GM19043 (cell line): ENCODE measurements at regions not wholly inside any gene's neighbourhood (a gene's known extent, or its start where the extent isn't known, plus 50 kb on each side); places are given as distances from the start of the nearest gene placed in this dataset.

Source experiments
- ATAC-seq: cut with Tn5 transposase; IDR thresholded peaks from one replicate; pipeline ENCODE4 v1.9.1; 2021; ENCODE audit warnings: low read depth; ENCODE audit not compliant: unreplicated experiment

DNA sequence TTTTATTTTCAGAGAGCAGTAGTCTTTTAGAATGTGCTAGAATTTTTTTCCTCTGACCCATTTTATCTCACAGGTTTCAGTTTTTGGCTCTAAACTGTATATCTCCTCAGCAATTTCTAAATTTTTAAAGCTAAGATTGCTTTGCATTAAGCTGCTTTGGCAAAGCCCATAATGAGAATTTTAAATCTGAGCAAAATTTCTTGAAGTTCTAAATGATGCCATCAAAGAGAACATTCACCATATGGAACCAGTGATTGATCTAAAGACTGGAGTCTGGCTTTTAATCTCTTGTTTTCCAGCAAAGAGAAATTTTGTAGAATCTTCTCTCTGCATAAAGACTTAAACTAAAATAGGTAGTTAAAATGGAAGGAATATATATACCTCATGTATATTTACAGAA, 313.6 kb downstream of the TBC1D32 start:
- ATAC-seq = no peak

DNA sequence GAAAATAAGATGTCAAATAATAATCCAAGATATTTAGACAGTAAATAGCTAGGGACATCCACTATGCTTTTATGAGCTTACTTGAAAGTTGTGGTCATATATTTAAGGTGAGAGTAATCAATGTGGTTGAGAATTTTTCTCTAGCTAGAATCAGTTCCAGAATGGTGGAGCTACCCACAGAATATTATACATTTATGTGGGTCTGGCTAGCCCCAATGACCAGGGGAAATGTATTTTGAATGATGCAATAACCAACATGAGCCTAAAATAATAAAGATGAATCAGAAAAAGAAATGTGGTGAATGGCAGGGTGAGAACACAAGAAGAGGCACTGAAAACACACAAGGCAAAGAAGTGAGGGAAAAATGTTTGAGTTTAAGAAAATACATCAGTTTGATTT, 325.7 kb downstream of the TBC1D32 start:
- ATAC-seq = no peak

DNA sequence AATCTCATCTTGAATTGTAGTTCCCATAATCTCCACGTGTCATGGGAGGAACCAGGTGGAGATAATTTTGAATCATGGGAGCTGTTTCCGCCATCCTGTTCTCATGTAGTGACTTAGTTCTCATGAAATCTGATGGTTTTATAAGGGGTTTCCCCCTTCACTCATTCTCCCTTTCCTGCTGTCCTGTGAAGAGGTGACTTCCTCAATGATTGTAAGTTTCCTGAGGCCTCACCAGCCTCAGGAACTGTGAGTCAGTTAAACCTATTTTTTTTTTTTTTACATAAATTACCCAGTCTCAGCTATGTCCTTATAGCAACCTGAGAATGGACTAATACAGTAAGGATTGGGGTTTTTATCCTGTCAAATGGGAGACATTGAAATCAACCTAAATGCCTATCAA, 328.3 kb downstream of the TBC1D32 start:
- no peak for ATAC-seq

DNA sequence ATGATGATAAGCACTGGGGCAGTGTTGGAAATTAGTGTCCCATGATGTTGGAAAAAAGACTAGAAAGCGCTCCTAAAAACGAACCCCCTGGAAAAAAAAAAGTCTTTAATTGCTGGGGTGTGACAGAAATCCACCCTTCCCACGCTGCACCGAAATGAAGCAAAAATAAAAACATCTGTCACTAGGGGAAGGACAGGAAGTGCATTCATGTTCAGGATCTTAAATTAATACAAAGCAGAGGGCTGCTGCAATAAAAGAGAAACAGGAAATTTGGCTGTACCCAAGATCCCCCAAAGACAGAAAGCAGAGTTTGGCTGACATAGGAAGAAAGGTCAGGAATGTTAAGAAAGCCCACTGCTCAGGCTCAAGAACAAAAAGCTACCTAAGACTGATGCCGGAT, 333.9 kb downstream of the TBC1D32 start:
- ATAC-seq = no peak

DNA sequence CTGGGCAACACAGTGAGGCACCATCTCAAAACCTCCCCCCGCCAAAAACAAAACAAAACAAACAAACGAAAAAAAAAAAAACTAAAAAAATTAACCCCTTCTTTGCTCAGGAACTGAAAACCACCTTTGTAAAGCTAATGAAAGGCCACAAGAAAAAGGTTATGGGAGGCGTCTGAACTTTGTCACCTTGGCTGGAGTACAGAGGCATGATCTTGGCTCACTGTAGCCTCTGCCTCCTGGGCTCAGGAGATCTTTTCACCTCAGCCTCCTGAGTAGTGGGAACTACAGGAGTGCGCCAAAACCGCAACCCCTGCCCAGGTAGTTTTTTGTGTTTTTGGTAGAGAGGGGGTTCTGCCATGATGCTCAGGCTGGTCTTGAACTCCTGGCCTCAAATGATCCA, 337.9 kb downstream of the TBC1D32 start:
- ATAC-seq = no peak

DNA sequence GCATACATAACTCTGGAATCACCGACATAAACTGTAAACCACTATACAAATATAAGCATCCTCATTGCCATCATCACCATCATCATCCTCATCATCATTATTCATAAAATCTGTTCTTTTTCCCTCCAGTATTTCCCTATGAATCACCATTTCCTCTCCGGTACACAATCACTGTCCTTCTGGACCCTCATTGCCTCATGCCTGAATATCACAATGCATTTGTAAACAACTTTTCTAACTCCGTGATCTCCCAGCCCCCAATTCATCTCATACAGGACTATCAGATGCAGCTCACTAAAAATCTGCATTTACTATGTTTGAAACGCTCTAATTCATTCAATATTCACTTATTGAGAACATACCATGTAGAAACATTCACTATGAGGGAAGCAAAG, 339.7 kb downstream of the TBC1D32 start:
- no peak for ATAC-seq

DNA sequence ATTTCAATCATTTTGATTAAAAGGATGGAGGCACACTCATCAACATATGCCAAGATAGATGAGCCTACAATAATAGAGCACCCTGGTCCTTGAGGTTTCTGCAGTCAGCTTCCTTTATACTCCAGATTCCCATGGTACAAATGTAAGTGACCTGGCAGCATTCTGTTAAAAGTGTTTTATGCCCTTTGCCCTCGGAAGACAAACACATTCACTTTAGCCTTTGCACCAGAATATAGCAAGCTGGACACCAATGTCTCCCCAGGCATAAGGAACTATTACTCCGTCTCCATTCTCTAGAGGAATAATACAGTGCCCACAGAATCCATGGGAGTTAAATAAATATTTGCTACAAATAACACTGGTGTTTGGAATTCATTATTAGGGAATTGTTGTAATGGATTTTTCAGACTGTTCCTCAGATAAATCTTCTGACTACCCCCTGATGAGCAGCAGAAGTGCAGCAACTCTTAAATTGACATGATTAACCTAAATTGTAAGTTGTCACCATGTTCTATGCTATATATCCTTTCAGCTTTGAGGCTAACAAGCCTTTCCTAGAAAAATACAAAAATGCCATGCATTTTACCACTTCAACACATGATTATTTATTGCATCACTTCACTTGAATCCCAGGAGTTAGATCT, 340.2 kb downstream of the TBC1D32 start:
- no peak for ATAC-seq

DNA sequence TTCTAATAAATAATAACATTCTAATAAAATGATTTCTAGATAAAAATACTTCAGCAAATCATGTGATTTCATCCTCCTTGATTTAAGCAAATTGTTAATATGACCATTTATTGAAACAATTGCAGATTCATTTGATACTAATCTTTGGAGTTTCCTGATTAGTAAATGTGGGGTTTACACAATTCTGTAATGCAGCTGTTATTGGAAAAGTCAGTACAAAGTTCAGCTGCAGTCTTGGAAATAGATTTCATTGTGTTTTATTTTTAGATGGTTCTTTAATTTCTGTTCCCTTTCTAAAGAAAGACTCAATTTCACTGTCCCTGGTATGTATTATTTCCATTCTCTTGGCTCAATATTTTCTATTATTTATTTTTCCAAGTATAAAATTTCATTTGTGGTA, 342.0 kb downstream of the TBC1D32 start:
- no peak for ATAC-seq

DNA sequence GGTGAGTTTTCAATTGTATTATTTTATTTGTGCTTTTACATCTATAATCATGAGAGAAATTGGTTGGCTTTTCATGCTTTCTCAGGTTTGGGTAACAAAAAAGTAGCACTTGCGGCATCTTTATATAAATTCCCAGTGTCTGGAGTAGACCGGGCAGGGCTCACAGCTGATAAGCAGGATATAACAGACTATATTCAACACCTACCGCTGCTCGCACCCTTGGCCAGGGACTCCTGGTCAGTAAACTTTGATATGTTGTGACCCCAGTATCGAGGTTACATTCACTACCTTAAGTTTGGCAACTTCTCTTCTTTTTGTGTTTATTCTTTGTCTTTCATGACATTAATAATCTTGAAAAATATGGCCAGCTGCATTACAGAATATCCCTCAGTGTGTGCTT, 343.4 kb downstream of the TBC1D32 start:
- no peak for ATAC-seq

DNA sequence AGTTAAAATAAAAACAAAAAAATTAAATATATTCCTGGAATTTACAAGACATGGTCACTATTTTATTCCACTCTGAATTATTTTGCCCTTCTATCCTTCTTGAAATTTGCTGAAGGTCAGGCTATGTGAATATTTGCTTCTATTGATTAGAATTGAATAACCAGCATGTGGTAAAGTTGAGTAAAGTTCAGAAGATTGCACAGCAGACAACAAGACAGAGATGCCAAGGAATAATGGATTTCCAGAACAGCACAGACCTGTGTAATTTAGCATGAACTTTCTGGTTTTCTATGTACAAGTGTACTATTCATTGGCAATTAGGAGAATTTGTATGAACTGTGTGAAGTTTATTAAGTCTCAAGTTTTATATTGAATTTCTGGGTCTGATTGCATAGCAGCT, 352.4 kb downstream of the TBC1D32 start:
- ATAC-seq = no peak

DNA sequence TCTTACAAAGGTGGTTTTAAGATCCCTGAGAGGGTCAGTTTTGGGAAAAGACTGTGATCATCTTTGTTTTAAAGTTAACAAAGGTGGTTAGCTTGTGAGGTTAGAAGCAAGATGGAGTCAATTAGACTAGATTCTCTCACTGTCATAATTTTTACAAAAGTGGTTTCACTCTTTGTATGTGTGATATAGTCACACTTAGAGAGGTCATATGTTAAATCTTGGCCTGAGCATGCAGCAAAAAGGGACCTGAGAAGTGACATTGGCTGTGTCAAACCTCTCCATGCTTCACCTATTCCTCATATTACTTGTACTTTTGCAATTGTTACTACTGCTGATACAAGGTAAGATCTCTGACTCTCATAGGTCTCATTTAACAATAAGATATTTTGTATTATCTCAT, 368.0 kb downstream of the TBC1D32 start:
- ATAC-seq = no peak

DNA sequence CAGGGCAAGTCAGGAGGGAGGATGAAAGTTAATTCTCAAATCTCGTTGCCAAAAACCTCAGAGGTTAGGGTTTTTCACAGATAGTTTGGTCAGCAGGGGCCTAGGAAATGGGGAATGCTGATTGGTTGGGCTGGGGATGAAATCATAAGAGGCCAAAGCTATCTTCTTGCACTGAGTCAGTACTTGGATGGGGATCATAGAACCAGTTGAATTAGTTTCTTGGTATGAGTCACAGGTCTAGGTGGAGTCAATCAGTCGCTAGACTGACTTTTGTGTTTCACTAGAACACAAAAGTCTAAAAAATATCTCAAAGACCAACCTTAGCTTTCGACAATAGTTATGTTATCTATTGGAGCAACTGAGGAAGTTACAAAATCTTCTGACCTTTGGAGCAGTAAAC, 368.5 kb downstream of the TBC1D32 start:
- ATAC-seq = no peak

DNA sequence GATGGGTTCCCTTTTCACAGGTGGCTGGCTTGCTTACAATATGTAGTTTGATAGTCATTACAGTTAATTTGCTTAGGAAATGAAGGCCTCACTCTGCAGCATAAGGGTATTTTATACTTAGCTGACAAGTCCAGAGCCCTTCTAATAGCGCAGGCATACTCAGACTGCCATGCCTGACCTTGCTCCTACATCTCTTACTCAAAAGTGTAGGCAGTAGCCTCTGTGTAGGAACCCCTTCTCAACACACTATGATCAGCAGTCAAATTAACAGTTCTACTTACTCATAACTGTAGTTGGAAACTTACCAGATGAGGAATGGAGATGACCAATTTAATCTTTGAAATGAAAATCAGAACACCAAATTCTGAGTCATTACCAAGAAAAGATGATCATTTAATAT, 373.5 kb downstream of the TBC1D32 start:
- ATAC-seq = peak; percentile 43

DNA sequence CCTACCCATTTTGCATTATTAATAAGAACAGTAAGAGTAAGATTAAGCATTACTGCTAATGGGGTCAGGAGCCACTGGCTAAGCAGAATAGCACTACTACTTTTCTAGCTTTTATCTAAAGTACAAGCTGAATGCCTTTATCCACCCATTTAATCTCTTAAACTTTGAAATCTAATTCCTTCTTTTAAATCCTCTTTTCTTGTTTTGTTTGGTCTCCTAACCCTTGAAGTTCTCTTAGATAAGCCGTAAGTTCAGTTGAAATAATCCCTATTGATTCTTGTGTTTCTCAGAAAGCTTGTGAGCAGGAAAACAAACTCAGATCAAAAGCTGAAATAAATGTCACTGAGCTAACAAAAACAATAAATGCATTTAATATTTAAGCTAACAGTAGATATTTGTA, 380.2 kb downstream of the TBC1D32 start:
- ATAC-seq = no peak

DNA sequence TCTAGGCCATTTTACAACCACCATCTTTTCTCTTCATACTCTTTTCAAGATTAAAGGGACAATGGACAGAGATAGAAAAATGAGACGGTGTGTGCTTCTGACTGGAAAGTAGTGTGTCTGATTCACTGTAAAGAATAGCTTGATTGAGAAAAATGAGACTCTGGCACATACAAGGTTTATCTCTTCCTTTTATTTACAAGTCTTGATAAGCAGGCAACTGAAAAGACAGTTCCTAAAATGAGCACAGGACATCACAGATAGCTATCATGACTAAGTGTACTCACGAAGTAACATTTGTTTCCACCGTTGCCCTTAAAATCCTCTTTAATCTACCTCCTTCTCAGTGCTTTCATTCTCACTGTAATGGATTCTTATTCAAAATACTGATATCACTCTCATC, 383.0 kb downstream of the TBC1D32 start:
- no peak for ATAC-seq

DNA sequence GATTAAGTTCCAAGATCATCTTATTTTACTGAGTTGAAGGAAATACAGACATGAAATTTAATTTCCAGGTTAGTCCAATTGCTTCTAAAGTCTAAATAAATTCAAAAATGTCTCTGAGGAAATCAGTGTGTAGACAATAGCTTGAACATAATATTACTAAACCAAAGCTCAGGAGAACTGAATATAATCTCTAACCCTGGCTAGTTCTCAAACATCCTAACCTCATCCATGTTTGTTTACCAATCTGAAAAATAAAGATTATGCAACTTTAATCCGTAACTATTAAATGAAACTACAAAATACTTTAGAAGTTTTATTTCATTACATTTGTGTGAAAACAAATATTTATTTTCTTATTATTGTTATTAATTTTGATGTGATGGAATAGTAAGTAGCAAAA, 387.2 kb downstream of the TBC1D32 start:
- no peak for ATAC-seq

DNA sequence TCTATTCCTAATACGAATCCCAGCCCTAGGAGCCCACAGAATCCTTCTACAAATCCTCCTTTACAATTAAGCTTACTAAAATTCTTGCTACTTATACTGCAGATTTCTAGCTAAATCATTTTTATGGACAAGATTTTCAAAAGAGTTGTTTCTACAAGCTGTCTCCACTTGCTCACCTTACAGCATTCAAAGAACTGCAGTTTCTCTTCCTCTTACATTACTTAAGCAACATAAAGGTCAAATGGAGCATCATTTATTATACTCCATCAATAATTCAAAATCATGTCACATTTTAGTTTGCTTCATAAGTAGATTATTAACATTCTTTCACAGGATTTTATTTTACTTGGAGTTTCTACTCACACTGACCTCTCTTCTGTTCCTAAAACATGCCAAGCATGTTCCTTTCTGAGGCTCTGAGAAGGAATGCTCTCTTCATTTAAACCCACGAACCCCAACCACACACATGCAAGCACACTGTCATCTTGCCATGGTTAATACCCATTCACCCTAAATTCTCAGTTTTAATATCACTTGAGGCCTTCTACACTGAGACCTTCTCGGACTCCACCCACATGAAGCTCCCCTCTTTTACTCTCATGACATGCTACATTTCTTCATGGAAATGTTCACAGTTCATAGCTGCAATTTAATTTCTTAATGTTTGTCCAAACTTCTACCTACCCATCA, 388.2 kb downstream of the TBC1D32 start:
- ATAC-seq = peak; percentile 67

DNA sequence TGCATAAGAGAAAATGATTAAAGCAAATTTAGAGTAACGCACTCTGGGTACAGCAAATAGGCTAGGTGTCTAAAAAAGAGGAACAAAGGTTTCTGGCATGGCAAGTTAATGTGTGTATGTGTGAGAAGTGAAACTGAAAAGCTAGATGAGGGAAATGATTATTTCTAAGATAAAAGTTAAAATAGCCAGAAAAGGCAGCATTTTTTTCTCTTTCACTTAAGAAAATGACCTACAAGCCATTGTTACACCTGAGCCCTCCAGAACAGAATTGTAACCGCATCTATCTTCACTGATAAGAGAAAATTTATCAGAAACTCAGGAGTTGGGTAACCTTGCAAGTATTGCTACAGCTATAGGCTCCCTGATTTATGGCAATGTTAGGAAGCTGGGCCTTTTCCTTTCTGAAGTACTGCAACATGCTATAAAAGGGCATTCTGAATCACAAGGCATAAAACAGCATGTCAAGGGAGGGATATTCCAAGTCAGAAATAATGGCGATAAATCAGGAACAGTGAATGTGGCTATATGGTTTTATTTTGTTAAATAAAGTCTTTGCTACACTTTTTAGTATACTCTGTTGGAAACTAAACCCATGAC, 395.3 kb downstream of the TBC1D32 start:
- peak; percentile 96 for ATAC-seq

DNA sequence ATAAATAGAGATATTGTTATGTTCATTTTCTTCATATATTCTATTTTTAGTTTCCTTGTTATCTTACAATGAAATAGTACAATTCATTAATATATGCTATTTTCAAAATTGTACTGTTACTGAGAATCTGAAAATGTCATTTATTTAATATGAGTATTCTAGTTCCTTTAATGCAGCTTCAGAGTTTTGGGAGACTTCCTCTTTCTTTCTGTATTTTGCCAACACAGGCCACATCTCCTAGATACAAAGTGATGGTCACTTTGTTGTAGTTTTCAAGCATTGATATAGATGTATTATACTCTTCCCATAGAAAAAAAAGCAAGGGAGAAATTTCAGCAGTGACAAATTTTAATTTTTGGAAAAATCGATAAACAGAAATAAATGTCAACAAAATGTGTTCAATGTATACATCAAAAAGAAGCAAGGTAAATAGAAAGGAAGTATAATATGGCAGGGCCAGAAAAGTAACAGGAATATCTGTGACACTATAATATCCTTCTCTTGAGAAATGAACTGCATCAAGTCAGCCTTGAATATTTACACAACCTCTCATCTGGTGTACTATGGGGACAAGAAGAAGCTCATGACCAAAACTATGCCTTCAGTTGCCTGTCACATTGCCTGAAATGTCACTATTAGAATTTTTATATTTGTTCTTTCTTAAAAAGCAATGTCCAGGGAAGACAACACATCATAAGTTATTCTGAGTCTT, 396.0 kb downstream of the TBC1D32 start:
- peak; percentile 31 for ATAC-seq

DNA sequence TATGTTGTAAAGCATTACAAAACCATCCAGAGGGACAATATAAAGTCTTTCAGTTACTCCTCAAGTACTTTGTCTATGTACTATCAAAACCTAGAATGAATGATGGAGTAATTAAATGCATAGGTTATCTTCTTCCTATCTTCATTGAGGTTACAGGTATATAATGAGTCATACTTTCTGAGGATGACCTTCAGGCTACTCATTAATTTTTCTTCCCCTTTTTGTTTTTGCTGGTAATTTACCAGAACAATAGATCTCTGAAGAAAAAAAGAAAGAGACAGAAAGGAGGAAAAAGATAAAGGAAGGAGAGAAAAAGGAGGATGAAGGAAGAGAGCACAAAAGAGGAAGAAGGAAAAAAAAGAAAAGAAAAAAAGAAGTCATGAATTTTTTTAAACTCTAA, 398.4 kb downstream of the TBC1D32 start:
- peak; percentile 35 for ATAC-seq

DNA sequence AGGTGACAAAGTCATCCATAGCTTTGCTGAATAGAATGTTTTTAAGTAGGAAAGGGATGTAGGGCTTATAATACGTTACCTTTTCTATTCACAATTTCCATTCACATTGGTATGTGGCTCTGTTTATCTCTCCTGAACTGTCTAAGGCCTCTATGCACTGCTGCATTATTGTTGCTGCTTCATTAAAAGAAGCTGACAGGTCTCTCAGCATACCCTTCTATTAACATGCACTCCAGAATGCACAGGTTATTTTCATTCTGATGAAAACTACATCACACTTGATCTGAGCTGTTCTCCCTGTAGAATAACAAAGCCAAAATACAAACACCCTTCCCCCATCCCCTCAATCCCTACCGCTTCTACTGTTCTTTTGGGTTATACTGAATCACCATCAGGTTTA, 399.3 kb downstream of the TBC1D32 start:
- no peak for ATAC-seq
